ENCODE measurements at regions not wholly inside any gene's neighbourhood (a gene's known extent, or its start where the extent isn't known, plus 50 kb on each side); places are given as distances from the start of the nearest gene placed in this dataset.

DNA sequence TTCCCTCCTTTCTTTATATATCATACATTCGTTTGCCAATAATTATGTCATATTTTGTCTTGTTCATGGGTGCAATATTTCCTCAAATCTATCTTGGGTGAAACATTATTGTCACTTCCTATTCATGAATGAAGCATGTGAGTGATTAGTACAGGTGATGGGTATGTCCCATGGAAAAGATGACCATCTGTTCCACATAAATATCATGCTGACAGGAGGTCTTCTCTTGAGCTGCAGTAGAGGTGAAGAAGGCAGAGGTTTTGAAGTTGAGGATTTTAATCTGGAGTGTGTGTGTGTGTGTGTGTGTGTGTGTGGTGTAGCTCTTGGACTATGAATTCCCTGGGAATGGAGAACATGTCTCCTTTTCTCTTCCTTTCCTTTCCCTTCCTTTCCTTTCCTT lies 350.5 kb upstream of the CHRM2 start:
- Histone ChIP-seq H3K9me3 (peaks cover 0 to 5% (median 0%) of the 10 kb centered on the region in 4 donors), H3K27ac (no peak overlapping the region), H3K36me3 (no peaks in the 10 kb centered on the region), H3K27me3 (no peaks in the 10 kb centered on the region), H3K4me1 (no peaks in the 10 kb centered on the region), H3K4me3 (no peak overlapping the region)
- no peak for TF ChIP-seq POLR2AphosphoS5 (IDR thresholded peaks at IDR 0.05)
- TF ChIP-seq, protein P1, sequence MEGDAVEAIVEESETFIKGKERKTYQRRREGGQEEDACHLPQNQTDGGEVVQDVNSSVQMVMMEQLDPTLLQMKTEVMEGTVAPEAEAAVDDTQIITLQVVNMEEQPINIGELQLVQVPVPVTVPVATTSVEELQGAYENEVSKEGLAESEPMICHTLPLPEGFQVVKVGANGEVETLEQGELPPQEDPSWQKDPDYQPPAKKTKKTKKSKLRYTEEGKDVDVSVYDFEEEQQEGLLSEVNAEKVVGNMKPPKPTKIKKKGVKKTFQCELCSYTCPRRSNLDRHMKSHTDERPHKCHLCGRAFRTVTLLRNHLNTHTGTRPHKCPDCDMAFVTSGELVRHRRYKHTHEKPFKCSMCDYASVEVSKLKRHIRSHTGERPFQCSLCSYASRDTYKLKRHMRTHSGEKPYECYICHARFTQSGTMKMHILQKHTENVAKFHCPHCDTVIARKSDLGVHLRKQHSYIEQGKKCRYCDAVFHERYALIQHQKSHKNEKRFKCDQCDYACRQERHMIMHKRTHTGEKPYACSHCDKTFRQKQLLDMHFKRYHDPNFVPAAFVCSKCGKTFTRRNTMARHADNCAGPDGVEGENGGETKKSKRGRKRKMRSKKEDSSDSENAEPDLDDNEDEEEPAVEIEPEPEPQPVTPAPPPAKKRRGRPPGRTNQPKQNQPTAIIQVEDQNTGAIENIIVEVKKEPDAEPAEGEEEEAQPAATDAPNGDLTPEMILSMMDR (IDR thresholded peaks at IDR 0.05) = no peak
- no peak for TF ChIP-seq POLR2A (IDR thresholded peaks at IDR 0.05)
- no peak for TF ChIP-seq EP300 (IDR thresholded peaks at IDR 0.05)
- DNase-seq = no peak
- 64 to 67% methylated on average over 1 of the region's 1 CpG for WGBS, 2 donors
- intact Hi-C loops (cut with DNase I) = no loop called here

DNA sequence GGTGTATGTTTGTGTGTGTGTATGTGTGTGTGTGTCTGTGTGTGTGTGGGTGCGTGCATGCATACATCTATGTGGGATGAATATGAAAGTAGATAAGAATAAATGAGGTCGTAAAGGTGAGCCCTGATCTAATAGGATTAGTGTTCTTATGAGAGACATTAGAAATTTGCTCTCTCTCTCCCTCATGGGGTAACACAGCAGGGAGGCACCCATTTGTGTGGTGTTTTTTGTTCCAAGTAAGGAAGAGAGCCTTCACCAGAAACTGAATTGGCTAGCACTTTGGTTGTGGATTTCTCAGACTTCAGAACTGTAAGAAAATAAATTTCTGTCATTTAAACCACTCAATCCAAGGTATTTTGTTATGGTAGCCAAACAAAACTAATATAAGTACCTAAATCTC lies 353.7 kb upstream of the CHRM2 start:
- Histone ChIP-seq H3K9me3 (peaks cover 0 to 5% (median 0%) of the 10 kb centered on the region in 4 donors), H3K4me3 (no peak overlapping the region), H3K4me1 (no peaks in the 10 kb centered on the region), H3K27me3 (no peaks in the 10 kb centered on the region), H3K36me3 (no peaks in the 10 kb centered on the region), H3K27ac (no peak overlapping the region)
- 89 to 92% methylated on average over 2 of the region's 2 CpGs for WGBS, 2 donors
- intact Hi-C loops (cut with DNase I) = no loop called here
- TF ChIP-seq POLR2A (IDR thresholded peaks at IDR 0.05) = no peak
- TF ChIP-seq, protein P1 (IDR thresholded peaks at IDR 0.05) = no peak
- no peak for TF ChIP-seq POLR2AphosphoS5 (IDR thresholded peaks at IDR 0.05)
- TF ChIP-seq EP300 (IDR thresholded peaks at IDR 0.05) = no peak
- no peak for DNase-seq

DNA sequence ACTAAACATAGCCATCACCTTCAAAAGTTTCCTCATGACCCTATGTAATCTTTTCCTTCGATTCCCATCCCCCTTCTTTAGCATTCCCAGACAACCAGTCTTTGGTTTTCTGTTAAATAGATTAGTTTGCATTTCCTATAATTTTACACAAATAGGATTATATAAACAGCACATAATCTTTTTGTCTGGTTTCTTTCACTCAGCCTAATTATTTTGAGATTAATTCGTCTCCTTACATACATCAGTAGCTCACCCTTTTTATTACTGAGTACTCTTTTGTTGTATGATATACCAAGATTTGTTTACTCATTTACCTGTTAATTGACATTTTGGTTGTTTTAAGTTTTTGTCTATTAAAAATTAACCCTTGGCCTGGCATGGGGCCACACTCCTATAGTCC lies 354.7 kb upstream of the CHRM2 start:
- TF ChIP-seq POLR2AphosphoS5 (IDR thresholded peaks at IDR 0.05) = no peak
- no peak for TF ChIP-seq POLR2A (IDR thresholded peaks at IDR 0.05)
- TF ChIP-seq, protein P1 (IDR thresholded peaks at IDR 0.05) = no peak
- TF ChIP-seq EP300 (IDR thresholded peaks at IDR 0.05) = no peak
- Histone ChIP-seq H3K9me3 (peaks cover 0 to 5% (median under 1%) of the 10 kb centered on the region in 4 donors), H3K4me1 (no peaks in the 10 kb centered on the region), H3K4me3 (no peak overlapping the region), H3K36me3 (no peaks in the 10 kb centered on the region), H3K27me3 (no peaks in the 10 kb centered on the region), H3K27ac (no peak overlapping the region)
- 87 to 90% methylated on average over 2 of the region's 2 CpGs for WGBS, 2 donors
- no peak for DNase-seq
- intact Hi-C loops (cut with DNase I) = no loop called here

DNA sequence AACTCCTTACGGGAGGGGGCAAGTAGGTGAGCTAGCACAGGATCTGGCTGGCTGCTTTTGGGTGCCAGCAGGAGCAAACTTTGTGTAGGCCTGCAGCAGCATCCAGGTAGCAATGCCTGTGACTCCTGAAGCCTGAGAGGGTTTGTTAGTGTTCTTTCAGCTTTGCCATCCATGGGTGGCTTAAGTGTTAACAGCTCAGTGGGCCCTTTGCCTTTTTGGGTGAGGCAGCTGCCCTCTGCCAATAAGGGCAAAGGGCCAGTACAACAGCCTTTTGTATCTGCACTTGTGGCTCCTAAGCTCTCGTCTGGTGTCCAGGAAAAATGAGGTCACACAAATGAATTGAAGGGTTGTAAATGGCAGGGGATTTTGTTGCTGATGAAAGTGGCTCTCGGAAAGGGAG lies 359.0 kb upstream of the CHRM2 start:
- WGBS, 2 donors = 74 to 83% methylated on average over 3 of the region's 3 CpGs
- Histone ChIP-seq H3K36me3 (no peaks in the 10 kb centered on the region), H3K4me1 (no peaks in the 10 kb centered on the region), H3K4me3 (no peak overlapping the region), H3K9me3 (peaks cover 0 to 5% (median under 1%) of the 10 kb centered on the region in 4 donors), H3K27me3 (no peaks in the 10 kb centered on the region), H3K27ac (no peak overlapping the region)
- intact Hi-C loops (cut with DNase I) = no loop called here
- DNase-seq = no peak
- no peak for TF ChIP-seq POLR2A (IDR thresholded peaks at IDR 0.05)
- TF ChIP-seq, protein P1 (IDR thresholded peaks at IDR 0.05) = no peak
- no peak for TF ChIP-seq EP300 (IDR thresholded peaks at IDR 0.05)
- no peak for TF ChIP-seq POLR2AphosphoS5 (IDR thresholded peaks at IDR 0.05)

DNA sequence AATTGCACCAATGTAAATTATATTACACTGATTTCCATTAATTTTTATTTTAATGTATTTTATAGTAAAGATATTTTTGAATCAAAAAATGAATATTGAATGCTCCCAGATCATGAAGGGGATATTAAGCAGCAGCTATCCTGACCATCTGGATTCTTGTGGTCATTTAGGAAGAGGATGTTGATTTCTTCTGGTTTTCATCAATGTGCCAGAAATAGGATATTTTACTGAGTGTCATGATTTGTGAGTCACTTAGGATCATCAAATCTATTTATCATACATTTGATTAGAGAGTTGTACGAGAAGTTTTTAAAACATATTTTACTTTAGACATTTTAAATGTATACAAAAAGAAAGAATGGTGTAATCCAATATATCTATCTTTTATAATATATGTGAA lies 366.3 kb upstream of the CHRM2 start:
- Histone ChIP-seq H3K27me3 (no peaks in the 10 kb centered on the region), H3K27ac (no peak overlapping the region), H3K9me3 (no peaks in the 10 kb centered on the region), H3K36me3 (no peaks in the 10 kb centered on the region), H3K4me1 (peaks cover 0 to 7% (median 3%) of the 10 kb centered on the region in 4 donors), H3K4me3 (no peak overlapping the region)
- DNase-seq = no peak
- 63 to 68% methylated on average over 1 of the region's 1 CpG for WGBS, 2 donors
- no peak for TF ChIP-seq POLR2AphosphoS5 (IDR thresholded peaks at IDR 0.05)
- no peak for TF ChIP-seq POLR2A (IDR thresholded peaks at IDR 0.05)
- no peak for TF ChIP-seq EP300 (IDR thresholded peaks at IDR 0.05)
- TF ChIP-seq, protein P1 (IDR thresholded peaks at IDR 0.05) = no peak
- intact Hi-C loops (cut with DNase I) = no loop called here

All from sigmoid colon (tissue), 6 donors.